Kidney (tissue), 13 donors: ENCODE measurements at regions not wholly inside any gene's neighbourhood (a gene's known extent, or its start where the extent isn't known, plus 50 kb on each side); places are given as distances from the start of the nearest gene placed in this dataset.

Experiments
- DNase-seq, 5 donors: peaks; one replicate each; pipeline ENCODE4 v3.0.0-alpha.2; 2013 to 2020
- FAIRE-seq: peaks from 2 replicates; lab custom pipeline; 2012; peaks lifted over from hg19 to GRCh38; lab: Jason Lieb, UNC
- H3K27ac ChIP-seq, 2 donors: one replicate each; pipeline ENCODE4 v1.7.0; 2013; ENCODE audit warnings: low read depth in 2 of 2, low read length in 2 of 2, inconsistent platforms in 1 of 2
- H3K27me3 ChIP-seq: one replicate; pipeline ENCODE4 v1.7.1; 2013; ENCODE audit warnings: low read length, inconsistent platforms; ENCODE audit not compliant: control insufficient read depth, insufficient read depth
- H3K36me3 ChIP-seq, 3 donors: one replicate each; pipeline versions ENCODE4 v1.7.0 to v1.7.1; 2013; ENCODE audit warnings: low read length in 3 of 3, control low read depth in 1 of 3, inconsistent platforms in 1 of 3; ENCODE audit not compliant: insufficient read depth in 3 of 3, control insufficient read depth in 2 of 3
- H3K4me1 ChIP-seq, 3 donors: one replicate each; pipeline versions ENCODE4 v1.7.0 to v1.7.1; 2013; ENCODE audit warnings: low read length in 3 of 3, inconsistent platforms in 1 of 3, low read depth in 1 of 3; ENCODE audit not compliant: control insufficient read depth in 2 of 3, insufficient read depth in 2 of 3
- H3K4me3 ChIP-seq, 3 donors: one replicate each; pipeline versions ENCODE4 v1.7.0 to v1.8.1; 2013; ENCODE audit warnings: low read length in 3 of 3, control low read depth in 1 of 3, inconsistent platforms in 1 of 3
- H3K9ac ChIP-seq, 3 donors: one replicate each; pipeline versions ENCODE4 v1.7.0 to v1.7.1; 2013; ENCODE audit warnings: low read length in 3 of 3, control low read depth in 1 of 3, inconsistent platforms in 1 of 3
- H3K9me3 ChIP-seq, 3 donors: one replicate each; pipeline versions ENCODE4 v1.7.0 to v1.7.1; 2013; ENCODE audit warnings: low read length in 3 of 3, control low read depth in 1 of 3, inconsistent platforms in 1 of 3; ENCODE audit not compliant: control insufficient read depth in 2 of 3, insufficient read depth in 1 of 3
- CTCF ChIP-seq: IDR thresholded peaks from 3 replicates; pipeline ENCODE4 v1.5.1; 2012; ENCODE audit warnings: mild to moderate bottlenecking, moderate library complexity, borderline replicate concordance; ENCODE audit not compliant: insufficient read depth; ENCODE audit errors: extremely low read depth
- intact Hi-C: fragments of 100-400 bp; cut with DNase I; formaldehyde crosslinking; loops from one replicate; pipeline ENCODE4 v1.11.1; 2022
- donor health status: control.
- donor health status: control.
- donor health status: control.
- donor health status: control.
- donor health status: control.
- donor health status: DM: yes; HTN: yes; CAD: no.
- donor health status: Normal renal cell carcinoma (clear cell type).

- Histone ChIP-seq H3K9ac (no peak overlapping the region), H3K4me1 (no peaks in the 10 kb centered on the region), H3K9me3 (no peaks in the 10 kb centered on the region), H3K27me3 (no peaks in the 10 kb centered on the region), H3K4me3 (no peak overlapping the region), H3K27ac (no peak overlapping the region), H3K36me3 (no peaks in the 10 kb centered on the region)
- DNase-seq = peak in 4 of 5 donors; percentile 82 to 95 (median 90)
- peak; percentile 72 for TF ChIP-seq CTCF
- intact Hi-C loops = loop anchor here (10.0 kb wide), 1 partner anchor 925 kb away; no protein-coding TSS in a partner anchor
- peak; percentile 92 for FAIRE-seq
Observed at GRCh38 chr3:106609666-106610301, 741.0 kb upstream of the CBLB start.

- H3K27ac ChIP-seq = no peak overlapping the region
- FAIRE-seq = no peak
- no peaks in the 10 kb centered on the region for H3K9me3 ChIP-seq
- no peak overlapping the region for H3K9ac ChIP-seq
- H3K4me3 ChIP-seq = no peak overlapping the region
- no peak for DNase-seq
- intact Hi-C loops = loop anchor here (10.0 kb wide), 1 partner anchor 926 kb away; no protein-coding TSS in a partner anchor
- no peak for TF ChIP-seq CTCF
- no peaks in the 10 kb centered on the region for H3K27me3 ChIP-seq
- H3K4me1 ChIP-seq = no peaks in the 10 kb centered on the region
- H3K36me3 ChIP-seq = no peaks in the 10 kb centered on the region
Observed at GRCh38 chr3:106610362-106610959, 741.6 kb upstream of the CBLB start.

- FAIRE-seq (no peak), DNase-seq (no peak)
- TF ChIP-seq CTCF = no peak
- intact Hi-C loops = loop anchor here (10.0 kb wide), 1 partner anchor 926 kb away; no protein-coding TSS in a partner anchor
- Histone ChIP-seq H3K9ac (no peak overlapping the region), H3K27ac (no peak overlapping the region), H3K36me3 (no peaks in the 10 kb centered on the region), H3K9me3 (no peaks in the 10 kb centered on the region), H3K4me1 (no peaks in the 10 kb centered on the region), H3K27me3 (no peaks in the 10 kb centered on the region), H3K4me3 (no peak overlapping the region)
Observed at GRCh38 chr3:106611116-106611515, 742.3 kb upstream of the CBLB start.
